ENCODE measurements at regions not wholly inside any gene's neighbourhood (a gene's known extent, or its start where the extent isn't known, plus 50 kb on each side); places are given as distances from the start of the nearest gene placed in this dataset.

- Histone ChIP-seq H3K27me3 (no peaks in the 10 kb centered on the region), H3K36me3 (no peaks in the 10 kb centered on the region), H3K27ac (no peak overlapping the region), H3K4me1 (no peaks in the 10 kb centered on the region), H3K9me3 (peaks cover 0 to 25% (median 4%) of the 10 kb centered on the region in 4 donors), H3K4me3 (no peak overlapping the region)
- intact Hi-C loops (cut with DNase I; ENCODE audit: low total_unique reads) = no loop called here
- no peak for TF ChIP-seq POLR2AphosphoS5 (IDR thresholded peaks at IDR 0.05)
- no peak for TF ChIP-seq EP300 (IDR thresholded peaks at IDR 0.05)
- TF ChIP-seq CTCF (IDR thresholded peaks at IDR 0.05) = no peak
- TF ChIP-seq POLR2A (IDR thresholded peaks at IDR 0.05) = no peak
- WGBS, 5 donors = 56 to 73% (median 71%) methylated on average over 4 of the region's 4 CpGs
- DNase-seq = no peak
These were observed 674.3 kb downstream of the NUP35 start for GRCh38 chr2:183798535-183798934.

- intact Hi-C loops (cut with DNase I; ENCODE audit: low total_unique reads) = no loop called here
- Histone ChIP-seq H3K9me3 (peaks cover 0 to 33% (median 8%) of the 10 kb centered on the region in 4 donors), H3K27me3 (no peaks in the 10 kb centered on the region), H3K4me1 (no peaks in the 10 kb centered on the region), H3K4me3 (no peak overlapping the region), H3K36me3 (no peaks in the 10 kb centered on the region), H3K27ac (no peak overlapping the region)
- DNase-seq = no peak
- TF ChIP-seq POLR2AphosphoS5 (IDR thresholded peaks at IDR 0.05) = no peak
- no peak for TF ChIP-seq CTCF (IDR thresholded peaks at IDR 0.05)
- TF ChIP-seq POLR2A (IDR thresholded peaks at IDR 0.05) = no peak
- no peak for TF ChIP-seq EP300 (IDR thresholded peaks at IDR 0.05)
- WGBS, 5 donors = 81 to 96% (median 93%) methylated on average over 3 of the region's 3 CpGs
These were observed 675.5 kb downstream of the NUP35 start for GRCh38 chr2:183799761-183800160.

GRCh38 chr2:183803596-183803995 lies 679.4 kb downstream of the NUP35 start:
- intact Hi-C loops (cut with DNase I; ENCODE audit: low total_unique reads) = no loop called here
- no peak for TF ChIP-seq POLR2AphosphoS5 (IDR thresholded peaks at IDR 0.05)
- TF ChIP-seq EP300 (IDR thresholded peaks at IDR 0.05) = no peak
- no peak for TF ChIP-seq CTCF (IDR thresholded peaks at IDR 0.05)
- no peak for TF ChIP-seq POLR2A (IDR thresholded peaks at IDR 0.05)

GRCh38 chr2:183807870-183808269 lies 683.6 kb downstream of the NUP35 start:
- DNase-seq = no peak
- no peak overlapping the region for H3K27ac ChIP-seq
- H3K4me3 ChIP-seq = no peak overlapping the region
- WGBS, 5 donors = 72 to 91% (median 87%) methylated on average over 3 of the region's 3 CpGs
- intact Hi-C loops (cut with DNase I; ENCODE audit: low total_unique reads) = no loop called here
- no peaks in the 10 kb centered on the region for H3K4me1 ChIP-seq
- TF ChIP-seq CTCF (IDR thresholded peaks at IDR 0.05) (no peak), POLR2AphosphoS5 (IDR thresholded peaks at IDR 0.05) (no peak), EP300 (IDR thresholded peaks at IDR 0.05) (no peak), POLR2A (IDR thresholded peaks at IDR 0.05) (no peak)
- H3K9me3 ChIP-seq = peaks cover 0 to 14% (median 8%) of the 10 kb centered on the region in 4 donors
- no peaks in the 10 kb centered on the region for H3K27me3 ChIP-seq
- no peaks in the 10 kb centered on the region for H3K36me3 ChIP-seq

More at GRCh38 chr2:183803596-183803995, 679.4 kb downstream of the NUP35 start:
- DNase-seq = no peak
- Histone ChIP-seq H3K4me1 (no peaks in the 10 kb centered on the region), H3K27me3 (no peaks in the 10 kb centered on the region), H3K27ac (no peak overlapping the region), H3K36me3 (no peaks in the 10 kb centered on the region), H3K9me3 (peaks cover 0 to 20% (median 8%) of the 10 kb centered on the region in 4 donors), H3K4me3 (no peak overlapping the region)
